PC-3 (cell line): ENCODE measurements at regions not wholly inside any gene's neighbourhood (a gene's known extent, or its start where the extent isn't known, plus 50 kb on each side); places are given as distances from the start of the nearest gene placed in this dataset.

Experiments used
- CTCF ChIP-seq: fragments of 300-600 bp; sonication (generic); conservative IDR thresholded peaks from 2 replicates; pipeline ENCODE4 v1.5.1; 2017; ENCODE audit warnings: antibody characterized with exemption, low read depth, mild to moderate bottlenecking, low read length
- EZH2 ChIP-seq: fragments of 300-600 bp; sonication (generic); IDR thresholded peaks from one replicate; pipeline ENCODE4 v1.6.1; 2017; ENCODE audit warnings: antibody characterized with exemption, mild to moderate bottlenecking, low read length; ENCODE audit not compliant: unreplicated experiment

GRCh38 chr5:143646961-143647360 lies 165.0 kb upstream of the HMHB1 start:
- TF ChIP-seq CTCF (no peak), EZH2 (no peak)
